Sigmoid colon (tissue), 4 donors: ENCODE measurements at regions not wholly inside any gene's neighbourhood (a gene's known extent, or its start where the extent isn't known, plus 50 kb on each side); places are given as distances from the start of the nearest gene placed in this dataset.

ENCODE experiments used
- CTCF ChIP-seq, 4 experiments: fragments of 450-650 bp in 3 of 4; fragments of 200-600 bp in 1 of 4; IDR thresholded peaks; one replicate each; pipeline ENCODE4 v1.5.1; 2016 to 2019; ENCODE audit warnings: antibody characterized with exemption in 4 of 4, mild to moderate bottlenecking in 3 of 4, moderate library complexity in 2 of 4
- EP300 ChIP-seq, 4 donors: sonication (generic); formaldehyde crosslinking; IDR thresholded peaks; one replicate each; pipeline ENCODE4 v1.6.1; 2017; ENCODE audit warnings: antibody characterized with exemption in 4 of 4
- POLR2A ChIP-seq, 2 donors: fragments of 450-650 bp; IDR thresholded peaks; one replicate each; pipeline ENCODE4 v1.6.1; 2016; ENCODE audit warnings: antibody characterized with exemption in 2 of 2, mild to moderate bottlenecking in 2 of 2, moderate library complexity in 2 of 2
- POLR2AphosphoS5 ChIP-seq, 4 donors: sonication (generic); formaldehyde crosslinking; IDR thresholded peaks; one replicate each; pipeline ENCODE4 v1.6.1; 2017; ENCODE audit warnings: antibody characterized with exemption in 4 of 4

GRCh38 chr3:109933576-109933975, 596.2 kb upstream of the DPPA4 start:
- no peak for TF ChIP-seq POLR2A (IDR thresholded peaks at IDR 0.05)
- TF ChIP-seq POLR2AphosphoS5 (IDR thresholded peaks at IDR 0.05): no peak
- no peak for TF ChIP-seq CTCF (IDR thresholded peaks at IDR 0.05)
- no peak for TF ChIP-seq EP300 (IDR thresholded peaks at IDR 0.05)
